Endothelial cell of umbilical vein (primary cell): ENCODE measurements at regions not wholly inside any gene's neighbourhood (a gene's known extent, or its start where the extent isn't known, plus 50 kb on each side); places are given as distances from the start of the nearest gene placed in this dataset.

Experiments
- BruUV-seq: library from RNA; stranded (reverse); fragments of 400-500 nt; replicated peaks from 2 replicates; lab custom pipeline; 2021; lab: Mats Ljungman, UMichigan
- CTCF ChIA-PET: fragments of 300-600, 350-600 bp; sonication (Branson Sonifier 250); formaldehyde crosslinking; loops from one replicate; lab custom pipeline; 2021; ENCODE audit warnings: antibody characterized with exemption, inconsistent platforms; lab: Charles Lee
- POLR2A ChIA-PET: fragments of 300-600, 350-600 bp; sonication (Branson Sonifier 250); formaldehyde crosslinking; loops from one replicate; lab custom pipeline; 2021; ENCODE audit warnings: antibody characterized with exemption, inconsistent platforms; lab: Charles Lee
- DNase-seq: peaks from one replicate; pipeline ENCODE4 v3.0.0-alpha.2; 2011; ENCODE audit warnings: low read depth, low spot score
- FAIRE-seq: peaks from 2 replicates; lab custom pipeline; 2011; peaks lifted over from hg19 to GRCh38; lab: Jason Lieb, UNC
- H2AFZ ChIP-seq: 2 replicates; pipeline ENCODE4 v1.6.0; 2012; ENCODE audit warnings: low read depth, low read length, control low read depth, inconsistent platforms
- H3K27ac ChIP-seq: 2 replicates; pipeline ENCODE4 v1.5.1; 2011; ENCODE audit warnings: low read depth, mild to moderate bottlenecking, control low read depth, low read length, moderate library complexity; ENCODE audit not compliant: insufficient read depth
- H3K27me3 ChIP-seq, 2 experiments: 2 replicates each; pipeline versions ENCODE4 v1.6.0 to v1.6.1; 2011; ENCODE audit warnings: low read length in 2 of 2, mixed read lengths in 1 of 2; ENCODE audit not compliant: control insufficient read depth in 2 of 2, insufficient read depth in 2 of 2
- H3K36me3 ChIP-seq, 2 experiments: 2 replicates in 1 of 2; 3 replicates in 1 of 2; pipeline ENCODE4 v1.5.1; 2011; ENCODE audit warnings: low read length in 2 of 2, mild to moderate bottlenecking in 1 of 2, moderate library complexity in 1 of 2; ENCODE audit not compliant: control insufficient read depth in 2 of 2, insufficient read depth in 2 of 2; ENCODE audit errors: extremely low read depth in 1 of 2
- H3K4me1 ChIP-seq: 3 replicates; pipeline ENCODE4 v1.5.1; 2011; ENCODE audit warnings: mild to moderate bottlenecking, low read length; ENCODE audit not compliant: control insufficient read depth, insufficient read depth; ENCODE audit errors: extremely low read depth
- H3K4me2 ChIP-seq: 2 replicates; pipeline ENCODE4 v1.6.1; 2011; ENCODE audit warnings: low read length, control low read depth, mixed read lengths; ENCODE audit not compliant: insufficient read depth
- H3K4me3 ChIP-seq, 3 experiments: fragments of 200-600 bp in 1 of 3; sonication (generic), shearing (Covaris generic) in 1 of 3; replicated peaks in 1 of 3; 2 replicates each; pipeline ENCODE4 v1.5.1; 2011 to 2016; ENCODE audit warnings: control low read depth in 3 of 3, low read length in 3 of 3, mild to moderate bottlenecking in 2 of 3, inconsistent platforms in 1 of 3, low read depth in 1 of 3, moderate library complexity in 1 of 3; ENCODE audit not compliant: insufficient read depth in 1 of 3
- H3K79me2 ChIP-seq: 2 replicates; pipeline ENCODE4 v1.6.0; 2012; ENCODE audit warnings: low read length, inconsistent platforms; ENCODE audit not compliant: control insufficient read depth, insufficient read depth
- H3K9ac ChIP-seq: replicated peaks from 2 replicates; pipeline ENCODE3; 2011; ENCODE audit warnings: low read length, control low read depth; ENCODE audit not compliant: insufficient read depth; ENCODE audit errors: extremely low read depth
- H3K9me1 ChIP-seq: replicated peaks from 3 replicates; pipeline ENCODE4 v1.6.0; 2011; ENCODE audit warnings: mild to moderate bottlenecking, low read length; ENCODE audit not compliant: control insufficient read depth, insufficient read depth; ENCODE audit errors: extremely low read depth
- H3K9me3 ChIP-seq: replicated peaks from 2 replicates; pipeline ENCODE4 v1.5.1; 2012; ENCODE audit warnings: low read length, inconsistent platforms; ENCODE audit not compliant: control insufficient read depth, insufficient read depth
- H4K20me1 ChIP-seq: replicated peaks from 2 replicates; pipeline ENCODE3; 2011; ENCODE audit warnings: mild to moderate bottlenecking, low read length; ENCODE audit not compliant: control insufficient read depth, insufficient read depth; ENCODE audit errors: extremely low read depth
- CTCF ChIP-seq, 2 donors: IDR thresholded peaks; 1 replicate in 1 of 2; 2 replicates in 1 of 2; pipeline ENCODE4 v1.5.1; 2011; ENCODE audit warnings: low read length in 2 of 2, mild to moderate bottlenecking in 2 of 2, moderate library complexity in 2 of 2, control low read depth in 1 of 2, inconsistent platforms in 1 of 2, low read depth in 1 of 2; ENCODE audit not compliant: insufficient read depth in 1 of 2; ENCODE audit errors: extremely low read depth in 1 of 2
- FOS ChIP-seq: IDR thresholded peaks from 2 replicates; pipeline ENCODE4 v1.6.1; 2011; ENCODE audit warnings: mild to moderate bottlenecking, low read length, moderate library complexity, borderline replicate concordance; ENCODE audit not compliant: insufficient read depth
- GATA2 ChIP-seq: IDR thresholded peaks from 2 replicates; pipeline ENCODE4 v1.7.0; 2011; ENCODE audit warnings: low read depth, mild to moderate bottlenecking, moderate library complexity, mixed read lengths, low read length; ENCODE audit not compliant: insufficient read length, insufficient read depth
- JUN ChIP-seq: IDR thresholded peaks from 2 replicates; pipeline ENCODE4 v1.6.1; 2011; ENCODE audit warnings: borderline replicate concordance, low read depth; ENCODE audit not compliant: insufficient read length, insufficient read depth
- MAX ChIP-seq: IDR thresholded peaks from 2 replicates; pipeline ENCODE4 v1.6.1; 2011; ENCODE audit not compliant: insufficient read depth, insufficient read length
- MYC ChIP-seq: IDR thresholded peaks from one replicate; pipeline ENCODE4 v1.6.1; 2011; ENCODE audit warnings: mild to moderate bottlenecking, low read depth, low read length
- POLR2AphosphoS5 ChIP-seq: IDR thresholded peaks from 2 replicates; pipeline ENCODE4 v1.6.1; 2012; ENCODE audit warnings: low read depth, mild to moderate bottlenecking, control low read depth, low read length, moderate library complexity; ENCODE audit not compliant: insufficient read depth
- dilution Hi-C: fragments of 300-500 bp; cut with MboI; formaldehyde crosslinking; loops from one replicate; pipeline ENCODE4 v1.15.0; 2019; ENCODE audit warnings: low sequenced_read_pairs; ENCODE audit not compliant: extremely low pct_ligation_motif_present
- intact Hi-C: fragments of 100-400 bp; cut with micrococcal nuclease; formaldehyde crosslinking; loops from one replicate; pipeline ENCODE4 v1.10.0; 2022

GRCh38 chr18:28905509-28905908 lies 728.6 kb upstream of the CDH2 start:
- ChIA-PET POLR2A (no interaction called here), CTCF (interaction anchor here (0.8 to 1.3 kb wide), 3 partner anchors 9 to 38 kb away, joined by 3 read pairs; no protein-coding TSS in a partner anchor)
- no peak overlapping the region for H3K4me3 ChIP-seq
- H3K27me3 ChIP-seq = no peaks in the 10 kb centered on the region
- no peak overlapping the region for H2AFZ ChIP-seq
- intact Hi-C loops (loop anchor here (5.0 to 10.0 kb wide), 2 partner anchors 103 to 259 kb away; no protein-coding TSS in a partner anchor), dilution Hi-C loops (no loop called here)
- H3K9ac ChIP-seq = no peak overlapping the region
- H3K27ac ChIP-seq = no peak overlapping the region
- no TSS peak for BruUV-seq
- H3K36me3 ChIP-seq = no peaks in the 10 kb centered on the region
- no peaks in the 10 kb centered on the region for H3K9me3 ChIP-seq
- DNase-seq = peak; percentile 49
- H3K4me2 ChIP-seq = peak overlapping the region; percentile 40
- no peaks in the 10 kb centered on the region for H3K9me1 ChIP-seq
- H4K20me1 ChIP-seq = no peaks in the 10 kb centered on the region
- no peaks in the 10 kb centered on the region for H3K79me2 ChIP-seq
- peak; percentile 70 for FAIRE-seq
- H3K4me1 ChIP-seq = peaks cover 10% of the 10 kb centered on the region
- TF ChIP-seq JUN (peak; percentile 33), MYC (no peak), CTCF (IDR thresholded peaks at IDR 0.05; ENCODE audit: extremely low read depth in 1 of 2, insufficient read depth in 1 of 2, low read depth in 1 of 2, low read length in 2 of 2) (no peak), POLR2AphosphoS5 (peak; percentile 38), GATA2 (peak; percentile 93), MAX (no peak), FOS (peak; percentile 77)
